H1 (cell line): ENCODE measurements at regions not wholly inside any gene's neighbourhood (a gene's known extent, or its start where the extent isn't known, plus 50 kb on each side); places are given as distances from the start of the nearest gene placed in this dataset.

Experiments
- CTCF ChIA-PET: fragments of 300-600 bp; sonication (Branson Sonifier 250); formaldehyde crosslinking; loops from one replicate; lab custom pipeline; 2021; ENCODE audit not compliant: partially characterized antibody; lab: Charles Lee
- POLR2A ChIA-PET: fragments of 300-600 bp; sonication (Branson Sonifier 250); formaldehyde crosslinking; loops from one replicate; lab custom pipeline; 2021; ENCODE audit warnings: inconsistent platforms; ENCODE audit not compliant: partially characterized antibody; lab: Charles Lee
- DNase-seq, 2 experiments: peaks; one replicate each; pipeline versions ENCODE4 v3.0.0 to v3.0.0-alpha.2; 2010 to 2022; ENCODE audit warnings: low spot score in 2 of 2, low read depth in 1 of 2, mixed read lengths in 1 of 2
- FAIRE-seq: peaks from 2 replicates; lab custom pipeline; 2011; peaks lifted over from hg19 to GRCh38; lab: Jason Lieb, UNC
- H2AFZ ChIP-seq: 2 replicates; pipeline ENCODE4 v1.8.1; 2012; ENCODE audit warnings: low read length, inconsistent platforms
- H2AK5ac ChIP-seq: 2 replicates; pipeline ENCODE4 v1.6.1; 2013; ENCODE audit warnings: low read depth, low read length
- H2BK120ac ChIP-seq: replicated peaks from 2 replicates; pipeline ENCODE3; 2013; ENCODE audit warnings: low read depth, low read length, inconsistent platforms
- H2BK12ac ChIP-seq: 2 replicates; pipeline ENCODE4 v1.6.1; 2013; ENCODE audit warnings: low read depth, low read length
- H2BK15ac ChIP-seq: 2 replicates; pipeline ENCODE4 v1.6.1; 2013; ENCODE audit warnings: low read length
- H2BK20ac ChIP-seq: 2 replicates; pipeline ENCODE4 v1.6.1; 2013; ENCODE audit warnings: low read length
- H2BK5ac ChIP-seq: 2 replicates; pipeline ENCODE4 v1.6.1; 2013; ENCODE audit warnings: low read depth, low read length
- H3K14ac ChIP-seq: 2 replicates; pipeline ENCODE4 v1.6.1; 2013; ENCODE audit warnings: inconsistent platforms; ENCODE audit not compliant: insufficient read length
- H3K18ac ChIP-seq: 2 replicates; pipeline ENCODE4 v1.6.1; 2013; ENCODE audit warnings: low read length; ENCODE audit errors: extremely low read depth
- H3K23ac ChIP-seq: 2 replicates; pipeline ENCODE4 v1.6.1; 2013; ENCODE audit warnings: inconsistent platforms; ENCODE audit not compliant: insufficient read length
- H3K23me2 ChIP-seq: 2 replicates; pipeline ENCODE4 v1.6.1; 2013; ENCODE audit warnings: low read depth, low read length
- H3K27ac ChIP-seq: 2 replicates; pipeline ENCODE4 v1.6.1; 2011; ENCODE audit warnings: low read depth, low read length, inconsistent platforms
- H3K27me3 ChIP-seq, 4 experiments: replicated peaks in 1 of 4; 1 replicate in 1 of 4; 2 replicates in 3 of 4; pipeline versions ENCODE4 v1.6.1 to v1.8.1; 2011 to 2013; ENCODE audit warnings: low read length in 3 of 4, mild to moderate bottlenecking in 3 of 4, inconsistent platforms in 2 of 4, mixed read lengths in 2 of 4, moderate library complexity in 1 of 4; ENCODE audit not compliant: control insufficient read depth in 3 of 4, insufficient read depth in 3 of 4; ENCODE audit errors: extremely low read depth in 1 of 4
- H3K36me3 ChIP-seq, 4 experiments: 2 replicates each; pipeline versions ENCODE4 v1.6.1 to v1.8.1; 2011 to 2013; ENCODE audit warnings: mild to moderate bottlenecking in 4 of 4, low read length in 3 of 4, moderate library complexity in 2 of 4, control low read depth in 1 of 4, inconsistent platforms in 1 of 4; ENCODE audit not compliant: insufficient read depth in 4 of 4, control insufficient read depth in 2 of 4
- H3K4ac ChIP-seq: replicated peaks from 2 replicates; pipeline ENCODE3; 2013; ENCODE audit warnings: low read length, low read depth, mixed read lengths, inconsistent platforms; ENCODE audit not compliant: insufficient read length
- H3K4me1 ChIP-seq, 4 experiments: replicated peaks in 1 of 4; 1 replicate in 1 of 4; 2 replicates in 3 of 4; pipeline versions ENCODE4 v1.6.1 to v1.8.1; 2011 to 2013; ENCODE audit warnings: low read length in 3 of 4, inconsistent platforms in 2 of 4, mixed read lengths in 1 of 4; ENCODE audit not compliant: insufficient read depth in 4 of 4, control insufficient read depth in 3 of 4
- H3K4me2 ChIP-seq, 2 experiments: 2 replicates each; pipeline versions ENCODE4 v1.6.1 to v1.8.1; 2011 to 2013; ENCODE audit warnings: low read depth in 2 of 2, low read length in 2 of 2, control low read depth in 1 of 2, inconsistent platforms in 1 of 2, mild to moderate bottlenecking in 1 of 2; ENCODE audit not compliant: insufficient read depth in 1 of 2
- H3K4me3 ChIP-seq, 4 experiments: fragments of 200-600, 300-600 bp in 1 of 4; sonication (generic), shearing (Covaris generic), sonication (Bioruptor Twin) in 1 of 4; 2 replicates each; pipeline versions ENCODE4 v1.5.1 to v1.8.1; 2011 to 2016; ENCODE audit warnings: low read length in 4 of 4, low read depth in 3 of 4, control low read depth in 2 of 4, inconsistent platforms in 2 of 4, mild to moderate bottlenecking in 2 of 4, mixed read lengths in 1 of 4, moderate library complexity in 1 of 4; ENCODE audit not compliant: insufficient read depth in 2 of 4; ENCODE audit errors: extremely low read depth in 1 of 4
- H3K56ac ChIP-seq: replicated peaks from 2 replicates; pipeline ENCODE3; 2013; ENCODE audit warnings: low read depth, mild to moderate bottlenecking, mixed read lengths, low read length, inconsistent platforms; ENCODE audit not compliant: insufficient read length
- H3K79me1 ChIP-seq: 2 replicates; pipeline ENCODE4 v1.6.1; 2013; ENCODE audit warnings: low read depth, low read length, control low read depth
- H3K79me2 ChIP-seq, 2 experiments: 2 replicates each; pipeline versions ENCODE4 v1.6.1 to v1.8.1; 2012 to 2013; ENCODE audit warnings: low read length in 2 of 2, mild to moderate bottlenecking in 2 of 2, inconsistent platforms in 1 of 2; ENCODE audit not compliant: insufficient read depth in 2 of 2, control insufficient read depth in 1 of 2
- H3K9ac ChIP-seq, 4 experiments: replicated peaks in 1 of 4; 1 replicate in 1 of 4; 2 replicates in 3 of 4; pipeline versions ENCODE4 v1.6.1 to v1.8.1; 2011 to 2013; ENCODE audit warnings: low read depth in 3 of 4, low read length in 3 of 4, control low read depth in 2 of 4, mild to moderate bottlenecking in 2 of 4, moderate library complexity in 2 of 4, inconsistent platforms in 1 of 4; ENCODE audit errors: extremely low read depth in 1 of 4
- H3K9me3 ChIP-seq, 2 experiments: 2 replicates each; pipeline versions ENCODE4 v1.6.1 to v1.8.1; 2012 to 2013; ENCODE audit warnings: mild to moderate bottlenecking in 2 of 2, moderate library complexity in 2 of 2, control low read depth in 1 of 2, inconsistent platforms in 1 of 2, low read depth in 1 of 2, low read length in 1 of 2, mixed read lengths in 1 of 2; ENCODE audit not compliant: insufficient read depth in 2 of 2
- H4K20me1 ChIP-seq, 2 experiments: replicated peaks in 1 of 2; 2 replicates each; pipeline versions ENCODE3 to v1.8.1; 2011 to 2013; ENCODE audit warnings: inconsistent platforms in 2 of 2, low read length in 2 of 2, mild to moderate bottlenecking in 1 of 2; ENCODE audit not compliant: insufficient read depth in 2 of 2, control insufficient read depth in 1 of 2
- H4K5ac ChIP-seq: 2 replicates; pipeline ENCODE4 v1.6.1; 2013; ENCODE audit warnings: low read length, low read depth, mixed read lengths, inconsistent platforms; ENCODE audit not compliant: insufficient read length
- H4K8ac ChIP-seq: 2 replicates; pipeline ENCODE4 v1.8.0; 2013; ENCODE audit warnings: mild to moderate bottlenecking, moderate library complexity, low read length, inconsistent platforms; ENCODE audit not compliant: insufficient read depth; ENCODE audit errors: extremely low read depth
- H4K91ac ChIP-seq: replicated peaks from 2 replicates; pipeline ENCODE3; 2013; ENCODE audit warnings: low read length, mixed read lengths, inconsistent platforms; ENCODE audit not compliant: insufficient read length
- CHD2 ChIP-seq: IDR thresholded peaks from 2 replicates; pipeline ENCODE4 v1.6.1; 2012; ENCODE audit warnings: low read length, improper control_type of control experiment
- CTBP2 ChIP-seq: IDR thresholded peaks from 2 replicates; pipeline ENCODE4 v1.7.0; 2011; ENCODE audit warnings: borderline replicate concordance, mild to moderate bottlenecking, moderate library complexity, mixed read lengths, low read length; ENCODE audit not compliant: insufficient read depth, insufficient read length
- HDAC2 ChIP-seq, 2 experiments: fragments of 300-600 bp in 1 of 2; sonication (generic) in 1 of 2; IDR thresholded peaks; 2 replicates each; pipeline ENCODE4 v1.6.1; 2011 to 2012; ENCODE audit warnings: low read depth in 2 of 2, low read length in 2 of 2, mild to moderate bottlenecking in 2 of 2, moderate library complexity in 2 of 2, borderline replicate concordance in 1 of 2, inconsistent platforms in 1 of 2
- KDM5A ChIP-seq: fragments of 200-600 bp; IDR thresholded peaks from 2 replicates; pipeline ENCODE4 v1.7.1; 2012; ENCODE audit warnings: mild to moderate bottlenecking, low read length, inconsistent platforms, mixed read lengths
- SIN3A ChIP-seq, 2 experiments: IDR thresholded peaks in 1 of 2; conservative IDR thresholded peaks in 1 of 2; 2 replicates each; pipeline ENCODE4 v1.6.1; 2011 to 2012; ENCODE audit warnings: low read length in 2 of 2, improper control_type of control experiment in 1 of 2, low read depth in 1 of 2, mild to moderate bottlenecking in 1 of 2
- SIX5 ChIP-seq: IDR thresholded peaks from 2 replicates; pipeline ENCODE4 v1.6.1; 2011; ENCODE audit warnings: mild to moderate bottlenecking, low read depth, low read length
- YY1 ChIP-seq: IDR thresholded peaks from 2 replicates; pipeline ENCODE4 v1.6.1; 2011; ENCODE audit warnings: low read depth, mild to moderate bottlenecking, low read length
- WGBS, 2 experiments: shearing (Covaris generic) in 1 of 2; methylation state at CpG; one replicate each; pipeline versions ENCODE4 v1.1.6 to v1.1.7; 2013 to 2015; ENCODE audit warnings: low lambda C conversion rate in 2 of 2, mixed read lengths in 2 of 2, inconsistent platforms in 1 of 2, low coverage in 1 of 2, missing lambda C conversion rate in 1 of 2; ENCODE audit not compliant: insufficient replicate concordance in 2 of 2, insufficient coverage in 1 of 2, insufficient read length in 1 of 2; ENCODE audit errors: extremely low coverage in 1 of 2, missing lambda C conversion rate in 1 of 2; 5-methylcytosine and 5-hydroxymethylcytosine counted together

- H4K8ac ChIP-seq = no peak overlapping the region
- ChIA-PET POLR2A (no interaction called here), CTCF (interaction anchor here (0.6 to 2.1 kb wide), 9 partner anchors 13 to 932 kb away, joined by 3 to 11 read pairs (median 4); no protein-coding TSS in a partner anchor)
- H3K56ac ChIP-seq = no peak overlapping the region
- H3K14ac ChIP-seq = no peak overlapping the region
- H2BK5ac ChIP-seq = no peak overlapping the region
- FAIRE-seq (no peak), DNase-seq (no peak)
- H2BK12ac ChIP-seq = no peak overlapping the region
- H2BK120ac ChIP-seq = no peak overlapping the region
- no peak overlapping the region for H3K4ac ChIP-seq
- no peaks in the 10 kb centered on the region for H3K79me1 ChIP-seq
- no peak overlapping the region for H2AFZ ChIP-seq
- no peaks in the 10 kb centered on the region for H3K27me3 ChIP-seq
- no peaks in the 10 kb centered on the region; a peak in 1 of 7 replicates for H3K4me1 ChIP-seq
- H2BK20ac ChIP-seq = no peak overlapping the region
- no peaks in the 10 kb centered on the region for H3K36me3 ChIP-seq
- H4K91ac ChIP-seq = no peak overlapping the region
- no peak for TF ChIP-seq CHD2
- TF ChIP-seq SIX5 = no peak
- TF ChIP-seq CTBP2 = no peak
- TF ChIP-seq YY1 = no peak
- TF ChIP-seq SIN3A (conservative IDR thresholded peaks at IDR 0.05 in 1 of 2, IDR thresholded peaks at IDR 0.05 in 1 of 2; ENCODE audit: low read depth in 1 of 2, low read length in 2 of 2) = no peak
- TF ChIP-seq HDAC2 (IDR thresholded peaks at IDR 0.05; ENCODE audit: borderline replicate concordance in 1 of 2, low read depth in 2 of 2, low read length in 2 of 2) = no peak
- no peak for TF ChIP-seq KDM5A
- no peak overlapping the region for H3K23ac ChIP-seq
- H3K9ac ChIP-seq = no peak overlapping the region
- no peaks in the 10 kb centered on the region for H4K20me1 ChIP-seq
- no peak overlapping the region for H2BK15ac ChIP-seq
- no peaks in the 10 kb centered on the region for H3K79me2 ChIP-seq
- no peak overlapping the region for H4K5ac ChIP-seq
- H3K23me2 ChIP-seq = no peaks in the 10 kb centered on the region
- H3K27ac ChIP-seq = no peak overlapping the region
- no peak overlapping the region for H3K18ac ChIP-seq
- H3K4me2 ChIP-seq = no peak overlapping the region
- WGBS, 2 experiments = 84% methylated on average over 5 of the region's 5 CpGs; no CpG with 5 or more reads in 1 of the 2 experiments
- H3K4me3 ChIP-seq = no peak overlapping the region
- no peak overlapping the region for H2AK5ac ChIP-seq
- H3K9me3 ChIP-seq = no peaks in the 10 kb centered on the region
Measured at GRCh38 chr12:14187002-14187401, 178.5 kb upstream of the ATF7IP start.
